Suprapubic skin (tissue), 4 donors: ENCODE measurements at regions not wholly inside any gene's neighbourhood (a gene's known extent, or its start where the extent isn't known, plus 50 kb on each side); places are given as distances from the start of the nearest gene placed in this dataset.

ENCODE experiments used
- DNase-seq, 2 donors: peaks; one replicate each; pipeline ENCODE4 v3.0.0-alpha.2; 2019; ENCODE audit warnings: low spot score in 2 of 2
- H3K27ac ChIP-seq: fragments of 200-600 bp; sonication (generic); one replicate; pipeline ENCODE4 v1.5.1; 2019
- H3K27me3 ChIP-seq: fragments of 200-600 bp; sonication (generic); one replicate; pipeline ENCODE4 v1.5.1; 2019
- H3K36me3 ChIP-seq: fragments of 200-600 bp; sonication (generic); one replicate; pipeline ENCODE4 v1.5.1; 2019
- H3K4me1 ChIP-seq: fragments of 200-600 bp; sonication (generic); one replicate; pipeline ENCODE4 v1.5.1; 2019
- H3K4me3 ChIP-seq: fragments of 200-600 bp; sonication (generic); one replicate; pipeline ENCODE4 v1.5.1; 2019; ENCODE audit warnings: mild to moderate bottlenecking
- H3K9me3 ChIP-seq: fragments of 200-600 bp; sonication (generic); one replicate; pipeline ENCODE4 v1.5.1; 2019
- CTCF ChIP-seq, 2 donors: fragments of 200-600 bp in 1 of 2; fragments of 450-650 bp in 1 of 2; sonication (generic) in 1 of 2; IDR thresholded peaks; one replicate each; pipeline ENCODE4 v1.5.1; 2016 to 2019; ENCODE audit warnings: antibody characterized with exemption in 2 of 2, mild to moderate bottlenecking in 1 of 2, moderate library complexity in 1 of 2
- EP300 ChIP-seq: sonication (generic); formaldehyde crosslinking; IDR thresholded peaks from one replicate; pipeline ENCODE4 v1.6.1; 2017; ENCODE audit warnings: antibody characterized with exemption
- POLR2A ChIP-seq, 2 donors: fragments of 450-650 bp; IDR thresholded peaks; one replicate each; pipeline ENCODE4 v1.6.1; 2017; ENCODE audit warnings: antibody characterized with exemption in 2 of 2, mild to moderate bottlenecking in 2 of 2, moderate library complexity in 2 of 2
- POLR2AphosphoS5 ChIP-seq, 3 donors: sonication (generic); formaldehyde crosslinking; IDR thresholded peaks; one replicate each; pipeline ENCODE4 v1.6.1; 2017; ENCODE audit warnings: antibody characterized with exemption in 3 of 3
- WGBS: methylation state at CpG from one replicate; pipeline ENCODE4 v1.1.5; 2018; 5-methylcytosine and 5-hydroxymethylcytosine counted together

- no peak overlapping the region for H3K4me3 ChIP-seq
- H3K36me3 ChIP-seq = no peaks in the 10 kb centered on the region
- TF ChIP-seq POLR2A (IDR thresholded peaks at IDR 0.05) (no peak), EP300 (no peak), CTCF (IDR thresholded peaks at IDR 0.05) (no peak), POLR2AphosphoS5 (IDR thresholded peaks at IDR 0.05) (no peak)
- no peaks in the 10 kb centered on the region for H3K27me3 ChIP-seq
- H3K4me1 ChIP-seq = no peaks in the 10 kb centered on the region
- no peaks in the 10 kb centered on the region for H3K9me3 ChIP-seq
- no peak for DNase-seq
- H3K27ac ChIP-seq = no peak overlapping the region
- 95% methylated on average over 3 of the region's 3 CpGs for WGBS
These were observed 371.0 kb downstream of the TGFB2 start for GRCh38 chr1:218715961-218716669.

- Histone ChIP-seq H3K36me3 (no peaks in the 10 kb centered on the region), H3K9me3 (no peaks in the 10 kb centered on the region), H3K4me3 (no peak overlapping the region), H3K27me3 (no peaks in the 10 kb centered on the region), H3K4me1 (no peaks in the 10 kb centered on the region), H3K27ac (no peak overlapping the region)
- WGBS = 31% methylated on average over 1 of the region's 1 CpG
- TF ChIP-seq POLR2A (IDR thresholded peaks at IDR 0.05) (no peak), EP300 (no peak), CTCF (IDR thresholded peaks at IDR 0.05) (no peak), POLR2AphosphoS5 (IDR thresholded peaks at IDR 0.05) (no peak)
- no peak for DNase-seq
These were observed 372.4 kb downstream of the TGFB2 start for GRCh38 chr1:218717575-218717974.

- no peak for DNase-seq
- Histone ChIP-seq H3K27ac (no peak overlapping the region), H3K27me3 (no peaks in the 10 kb centered on the region), H3K4me3 (no peak overlapping the region), H3K36me3 (no peaks in the 10 kb centered on the region), H3K9me3 (no peaks in the 10 kb centered on the region), H3K4me1 (no peaks in the 10 kb centered on the region)
- 74% methylated on average over 3 of the region's 3 CpGs for WGBS
- TF ChIP-seq POLR2AphosphoS5 (IDR thresholded peaks at IDR 0.05) (no peak), CTCF (IDR thresholded peaks at IDR 0.05) (no peak), POLR2A (IDR thresholded peaks at IDR 0.05) (no peak), EP300 (no peak)
These were observed 373.1 kb downstream of the TGFB2 start for GRCh38 chr1:218718206-218718605.

GRCh38 chr1:218718977-218719376 lies 373.8 kb downstream of the TGFB2 start:
- no peak for DNase-seq
- TF ChIP-seq EP300 = no peak
- no peak for TF ChIP-seq POLR2AphosphoS5 (IDR thresholded peaks at IDR 0.05)
- no peak for TF ChIP-seq CTCF (IDR thresholded peaks at IDR 0.05)
- no peak for TF ChIP-seq POLR2A (IDR thresholded peaks at IDR 0.05)
- 92% methylated on average over 4 of the region's 4 CpGs for WGBS
- H3K9me3 ChIP-seq = no peaks in the 10 kb centered on the region
- H3K4me3 ChIP-seq = no peak overlapping the region
- H3K27me3 ChIP-seq = no peaks in the 10 kb centered on the region
- no peaks in the 10 kb centered on the region for H3K4me1 ChIP-seq
- H3K36me3 ChIP-seq = no peaks in the 10 kb centered on the region
- H3K27ac ChIP-seq = no peak overlapping the region

GRCh38 chr1:218728898-218729565 lies 383.9 kb downstream of the TGFB2 start:
- DNase-seq = no peak
- TF ChIP-seq EP300 (no peak), POLR2AphosphoS5 (IDR thresholded peaks at IDR 0.05) (no peak), POLR2A (IDR thresholded peaks at IDR 0.05) (no peak), CTCF (IDR thresholded peaks at IDR 0.05) (no peak)
- H3K4me3 ChIP-seq = no peak overlapping the region
- no peak overlapping the region for H3K27ac ChIP-seq
- H3K9me3 ChIP-seq = no peaks in the 10 kb centered on the region
- H3K27me3 ChIP-seq = no peaks in the 10 kb centered on the region
- 43% methylated on average over 1 of the region's 1 CpG for WGBS
- no peaks in the 10 kb centered on the region for H3K36me3 ChIP-seq
- H3K4me1 ChIP-seq = no peaks in the 10 kb centered on the region
